BJ (cell line): ENCODE measurements at regions not wholly inside any gene's neighbourhood (a gene's known extent, or its start where the extent isn't known, plus 50 kb on each side); places are given as distances from the start of the nearest gene placed in this dataset.

Experiments
- CTCF ChIA-PET: fragments of 350-600 bp; formaldehyde crosslinking; extraction: SDS; loops from one replicate; lab custom pipeline; 2021; ENCODE audit warnings: antibody characterized with exemption, inconsistent platforms; lab: Yijun Ruan, JAX
- POLR2A ChIA-PET: fragments of 300-600 bp; sonication (Branson Sonifier 250); formaldehyde crosslinking; extraction: SDS; loops from one replicate; lab custom pipeline; 2021; ENCODE audit warnings: antibody characterized with exemption; lab: Charles Lee
- DNase-seq: peaks from one replicate; pipeline ENCODE4 v3.0.0-alpha.2; 2011; ENCODE audit warnings: low read depth
- H3K27me3 ChIP-seq: 2 replicates; pipeline ENCODE4 v1.6.0; 2011; ENCODE audit warnings: low read length; ENCODE audit not compliant: control insufficient read depth, insufficient read depth
- H3K36me3 ChIP-seq: 2 replicates; pipeline ENCODE4 v1.5.1; 2011; ENCODE audit warnings: low read length; ENCODE audit not compliant: control insufficient read depth, insufficient read depth
- H3K4me3 ChIP-seq: 2 replicates; pipeline ENCODE4 v1.5.1; 2011; ENCODE audit warnings: low read depth, mild to moderate bottlenecking, control low read depth, low read length
- TF ChIP-seq, protein P1 (sequence below): IDR thresholded peaks from 2 replicates; pipeline ENCODE4 v1.5.1; 2011; ENCODE audit warnings: low read depth, mild to moderate bottlenecking, control low read depth, inconsistent platforms, low read length, moderate library complexity; ENCODE audit not compliant: insufficient read depth

- H3K36me3 ChIP-seq = no peaks in the 10 kb centered on the region
- DNase-seq = no peak
- TF ChIP-seq, protein P1, sequence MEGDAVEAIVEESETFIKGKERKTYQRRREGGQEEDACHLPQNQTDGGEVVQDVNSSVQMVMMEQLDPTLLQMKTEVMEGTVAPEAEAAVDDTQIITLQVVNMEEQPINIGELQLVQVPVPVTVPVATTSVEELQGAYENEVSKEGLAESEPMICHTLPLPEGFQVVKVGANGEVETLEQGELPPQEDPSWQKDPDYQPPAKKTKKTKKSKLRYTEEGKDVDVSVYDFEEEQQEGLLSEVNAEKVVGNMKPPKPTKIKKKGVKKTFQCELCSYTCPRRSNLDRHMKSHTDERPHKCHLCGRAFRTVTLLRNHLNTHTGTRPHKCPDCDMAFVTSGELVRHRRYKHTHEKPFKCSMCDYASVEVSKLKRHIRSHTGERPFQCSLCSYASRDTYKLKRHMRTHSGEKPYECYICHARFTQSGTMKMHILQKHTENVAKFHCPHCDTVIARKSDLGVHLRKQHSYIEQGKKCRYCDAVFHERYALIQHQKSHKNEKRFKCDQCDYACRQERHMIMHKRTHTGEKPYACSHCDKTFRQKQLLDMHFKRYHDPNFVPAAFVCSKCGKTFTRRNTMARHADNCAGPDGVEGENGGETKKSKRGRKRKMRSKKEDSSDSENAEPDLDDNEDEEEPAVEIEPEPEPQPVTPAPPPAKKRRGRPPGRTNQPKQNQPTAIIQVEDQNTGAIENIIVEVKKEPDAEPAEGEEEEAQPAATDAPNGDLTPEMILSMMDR = no peak
- no peak overlapping the region for H3K4me3 ChIP-seq
- CTCF ChIA-PET = no interaction called here
- no peaks in the 10 kb centered on the region for H3K27me3 ChIP-seq
- POLR2A ChIA-PET = no interaction called here
Observed at GRCh38 chr9:85230081-85230480, 511.7 kb downstream of the AGTPBP1 start.

GRCh38 chr9:85228111-85228855 lies 513.5 kb downstream of the AGTPBP1 start:
- Histone ChIP-seq H3K4me3 (no peak overlapping the region), H3K27me3 (no peaks in the 10 kb centered on the region), H3K36me3 (no peaks in the 10 kb centered on the region)
- TF ChIP-seq, protein P1 = no peak
- no peak for DNase-seq
- ChIA-PET POLR2A (no interaction called here), CTCF (no interaction called here)

DNA sequence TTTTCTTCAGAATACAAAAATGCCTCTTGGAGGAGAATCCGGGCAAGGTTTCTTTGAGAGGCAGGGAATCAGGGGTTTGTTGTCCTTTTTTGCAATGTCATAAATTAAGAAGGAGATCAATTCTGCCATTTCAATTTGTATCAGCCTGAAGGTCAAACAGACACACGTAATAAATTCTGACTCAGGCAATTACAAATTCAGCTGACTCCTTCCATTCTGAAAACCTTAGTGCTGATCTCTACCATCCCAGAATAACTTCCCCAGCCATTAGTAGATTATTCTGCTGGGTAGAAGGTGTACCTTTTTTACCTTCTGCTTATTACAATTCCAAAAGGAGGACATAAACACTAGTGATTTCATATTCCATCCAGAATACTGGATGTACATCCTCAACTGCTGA lies 516.6 kb downstream of the AGTPBP1 start:
- TF ChIP-seq, protein P1 = no peak
- DNase-seq = no peak
- POLR2A ChIA-PET = interaction anchor here (0.5 kb wide), 1 partner anchor 794 kb away, joined by 9 read pairs; no protein-coding TSS in a partner anchor
- Histone ChIP-seq H3K4me3 (no peak overlapping the region), H3K36me3 (no peaks in the 10 kb centered on the region), H3K27me3 (no peaks in the 10 kb centered on the region)
- CTCF ChIA-PET = no interaction called here

DNA sequence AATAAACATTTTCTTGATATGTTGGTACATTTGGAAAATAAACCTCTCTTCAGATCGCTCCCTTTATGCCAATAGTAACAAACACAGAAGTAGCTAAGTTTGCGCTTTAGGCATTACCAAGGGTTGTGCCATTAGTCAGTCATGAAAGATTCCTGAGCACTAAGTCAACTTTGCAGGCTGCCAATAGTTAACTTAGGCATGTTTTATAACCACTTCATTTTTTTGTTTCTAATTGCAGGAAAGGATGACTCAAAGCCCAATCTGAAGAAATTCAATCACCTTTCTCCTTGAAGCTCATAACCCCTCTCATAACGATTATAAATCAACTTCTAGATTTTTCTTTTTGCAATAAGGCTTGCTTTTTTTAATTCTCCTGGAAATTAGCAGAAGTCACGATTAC lies 517.0 kb downstream of the AGTPBP1 start:
- CTCF ChIA-PET = no interaction called here

GRCh38 chr9:85224301-85224700 lies 517.5 kb downstream of the AGTPBP1 start:
- H3K27me3 ChIP-seq = no peaks in the 10 kb centered on the region
- TF ChIP-seq, protein P1 = no peak
- POLR2A ChIA-PET = no interaction called here
- CTCF ChIA-PET = no interaction called here
- no peak overlapping the region for H3K4me3 ChIP-seq
- no peaks in the 10 kb centered on the region for H3K36me3 ChIP-seq
- no peak for DNase-seq

More for the DNA sequence above, 517.0 kb downstream of the AGTPBP1 start:
- TF ChIP-seq, protein P1 = no peak
- H3K4me3 ChIP-seq = no peak overlapping the region
- H3K36me3 ChIP-seq = no peaks in the 10 kb centered on the region
- POLR2A ChIA-PET = no interaction called here
- DNase-seq = peak; percentile 58
- H3K27me3 ChIP-seq = no peaks in the 10 kb centered on the region
